ENCODE measurements at regions not wholly inside any gene's neighbourhood (a gene's known extent, or its start where the extent isn't known, plus 50 kb on each side); places are given as distances from the start of the nearest gene placed in this dataset.

DNA sequence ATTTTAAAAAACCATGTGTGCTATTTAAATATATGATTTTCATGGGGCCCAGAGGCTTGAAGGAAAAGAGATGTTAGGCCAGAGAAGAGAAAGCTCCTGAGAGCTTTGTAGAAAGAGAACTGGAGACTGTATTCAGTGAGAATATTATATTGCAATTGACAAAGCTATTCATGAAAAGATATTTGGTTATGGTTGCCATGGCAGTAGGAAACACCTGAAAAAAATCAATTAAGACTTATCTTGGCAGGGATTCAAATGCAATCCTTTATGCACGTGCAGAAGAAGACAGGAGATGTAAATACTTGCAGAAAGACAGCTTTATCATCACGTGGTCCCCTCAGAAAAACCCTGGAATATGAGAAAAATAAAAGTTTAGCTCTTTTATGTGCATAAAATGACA is 636.0 kb upstream of the TBL1XR1 start:
- H3K36me3 ChIP-seq (ENCODE audit: insufficient read depth, low read length): no peaks in the 10 kb centered on the region
- ChIA-PET POLR2A (interaction anchor here (0.5 to 1.2 kb wide), 2 partner anchors 11 to 473 kb away, joined by 3 to 5 read pairs; no protein-coding TSS in a partner anchor), CTCF (interaction anchor here (0.6 kb wide), 1 partner anchor 599 kb away, joined by 3 read pairs; no protein-coding TSS in a partner anchor)
- Mint-ChIP-seq H3K4me3 (no peak overlapping the region), H3K36me3 (ENCODE audit: low read depth) (no peaks in the 10 kb centered on the region), H3K4me1 (ENCODE audit: low read depth) (peaks cover 7% of the 10 kb centered on the region), H3K27ac (no peak overlapping the region), H3K27me3 (no peaks in the 10 kb centered on the region), H3K9me3 (no peaks in the 10 kb centered on the region)
- intact Hi-C loops (cut with DNase I, micrococcal nuclease): no loop called here
- TF ChIP-seq, protein P1, sequence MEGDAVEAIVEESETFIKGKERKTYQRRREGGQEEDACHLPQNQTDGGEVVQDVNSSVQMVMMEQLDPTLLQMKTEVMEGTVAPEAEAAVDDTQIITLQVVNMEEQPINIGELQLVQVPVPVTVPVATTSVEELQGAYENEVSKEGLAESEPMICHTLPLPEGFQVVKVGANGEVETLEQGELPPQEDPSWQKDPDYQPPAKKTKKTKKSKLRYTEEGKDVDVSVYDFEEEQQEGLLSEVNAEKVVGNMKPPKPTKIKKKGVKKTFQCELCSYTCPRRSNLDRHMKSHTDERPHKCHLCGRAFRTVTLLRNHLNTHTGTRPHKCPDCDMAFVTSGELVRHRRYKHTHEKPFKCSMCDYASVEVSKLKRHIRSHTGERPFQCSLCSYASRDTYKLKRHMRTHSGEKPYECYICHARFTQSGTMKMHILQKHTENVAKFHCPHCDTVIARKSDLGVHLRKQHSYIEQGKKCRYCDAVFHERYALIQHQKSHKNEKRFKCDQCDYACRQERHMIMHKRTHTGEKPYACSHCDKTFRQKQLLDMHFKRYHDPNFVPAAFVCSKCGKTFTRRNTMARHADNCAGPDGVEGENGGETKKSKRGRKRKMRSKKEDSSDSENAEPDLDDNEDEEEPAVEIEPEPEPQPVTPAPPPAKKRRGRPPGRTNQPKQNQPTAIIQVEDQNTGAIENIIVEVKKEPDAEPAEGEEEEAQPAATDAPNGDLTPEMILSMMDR (IDR thresholded peaks at IDR 0.05): no peak
- H3K27me3 ChIP-seq (ENCODE audit: control insufficient read depth in 1 of 2, insufficient read depth in 2 of 2, low read length in 2 of 2): no peaks in the 10 kb centered on the region
- H3K27ac ChIP-seq (ENCODE audit: low read depth in 1 of 2, low read length in 2 of 2): no peak overlapping the region
- H3K4me3 ChIP-seq (ENCODE audit: low read length): no peak overlapping the region
- ATAC-seq (ENCODE audit: poor library complexity) (no peak), DNase-seq (peak in 1 of 14 experiments; percentile 5)
- H3K4me1 ChIP-seq (ENCODE audit: insufficient read depth, low read length): no peaks in the 10 kb centered on the region
- H3K9me3 ChIP-seq (ENCODE audit: control insufficient read depth in 1 of 2, insufficient read depth in 1 of 2, low read length in 2 of 2): no peaks in the 10 kb centered on the region

DNA sequence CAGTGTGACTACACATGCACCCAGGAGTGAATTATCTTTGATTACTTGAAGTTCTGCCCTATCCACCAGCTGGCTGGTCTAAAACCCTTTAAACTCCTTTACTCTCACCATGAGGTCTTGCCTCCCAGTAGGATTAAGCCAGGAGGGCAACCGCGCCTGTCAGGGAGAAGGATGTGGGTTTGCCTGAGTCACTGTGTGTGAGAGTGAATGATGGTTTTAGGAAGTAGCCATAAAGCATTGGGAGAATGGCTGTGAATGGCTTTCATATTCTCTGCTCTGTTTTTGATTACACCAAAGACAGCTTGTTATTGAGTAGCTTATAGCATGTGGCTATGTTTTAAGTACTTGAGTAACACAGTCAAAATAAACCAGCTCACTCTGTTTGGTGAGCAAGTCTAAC is 637.7 kb upstream of the TBL1XR1 start:
- no peaks in the 10 kb centered on the region for H3K36me3 Mint-ChIP-seq (ENCODE audit: low read depth)
- intact Hi-C loops (cut with DNase I, micrococcal nuclease): no loop called here
- ChIA-PET POLR2A (no interaction called here), CTCF (no interaction called here)
- peaks cover 7% of the 10 kb centered on the region for H3K4me1 Mint-ChIP-seq (ENCODE audit: low read depth)
- no peaks in the 10 kb centered on the region for H3K9me3 ChIP-seq (ENCODE audit: control insufficient read depth in 1 of 2, insufficient read depth in 1 of 2, low read length in 2 of 2)
- no peak overlapping the region for H3K4me3 Mint-ChIP-seq
- H3K27ac ChIP-seq (ENCODE audit: low read depth in 1 of 2, low read length in 2 of 2): no peak overlapping the region
- H3K27me3 ChIP-seq (ENCODE audit: control insufficient read depth in 1 of 2, insufficient read depth in 2 of 2, low read length in 2 of 2): no peaks in the 10 kb centered on the region
- ATAC-seq (ENCODE audit: poor library complexity): no peak
- no peak overlapping the region for H3K27ac Mint-ChIP-seq
- peak in 1 of 14 experiments; percentile 5 for DNase-seq
- H3K4me1 ChIP-seq (ENCODE audit: insufficient read depth, low read length): no peaks in the 10 kb centered on the region
- H3K9me3 Mint-ChIP-seq: no peaks in the 10 kb centered on the region
- no peaks in the 10 kb centered on the region for H3K36me3 ChIP-seq (ENCODE audit: insufficient read depth, low read length)
- TF ChIP-seq, protein P1 (IDR thresholded peaks at IDR 0.05): no peak
- H3K27me3 Mint-ChIP-seq: no peaks in the 10 kb centered on the region
- no peak overlapping the region for H3K4me3 ChIP-seq (ENCODE audit: low read length)

DNA sequence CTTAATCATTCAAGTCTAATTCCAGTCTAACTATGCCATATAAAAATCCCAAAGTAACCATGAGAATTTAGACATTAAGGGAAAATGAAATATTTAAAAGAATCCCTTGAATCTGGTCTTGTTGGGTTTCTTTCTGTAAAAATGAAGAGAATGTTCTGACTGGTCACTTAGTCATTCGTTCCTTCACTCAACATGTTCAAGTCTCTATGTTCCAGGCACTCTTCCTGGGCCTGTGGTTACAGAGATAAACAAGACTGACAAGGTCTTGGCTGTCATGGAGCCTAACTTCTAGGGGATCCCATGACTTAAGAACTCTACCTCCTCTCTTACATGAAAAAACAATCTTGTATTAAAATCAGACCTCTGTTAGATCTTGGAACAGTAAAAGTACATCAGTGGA is 638.6 kb upstream of the TBL1XR1 start:
- H3K4me1 ChIP-seq (ENCODE audit: insufficient read depth, low read length): no peaks in the 10 kb centered on the region
- H3K9me3 Mint-ChIP-seq: no peaks in the 10 kb centered on the region
- no peaks in the 10 kb centered on the region for H3K36me3 ChIP-seq (ENCODE audit: insufficient read depth, low read length)
- TF ChIP-seq, protein P1 (IDR thresholded peaks at IDR 0.05): no peak
- no peaks in the 10 kb centered on the region for H3K27me3 Mint-ChIP-seq
- no peak for ATAC-seq (ENCODE audit: poor library complexity)
- no peak overlapping the region for H3K27ac ChIP-seq (ENCODE audit: low read depth in 1 of 2, low read length in 2 of 2)
- ChIA-PET CTCF (interaction anchor here (1.1 to 1.6 kb wide), 2 partner anchors 9 to 25 kb away, joined by 3 read pairs; no protein-coding TSS in a partner anchor), POLR2A (no interaction called here)
- H3K36me3 Mint-ChIP-seq (ENCODE audit: low read depth): no peaks in the 10 kb centered on the region
- peaks cover 7% of the 10 kb centered on the region for H3K4me1 Mint-ChIP-seq (ENCODE audit: low read depth)
- H3K4me3 Mint-ChIP-seq: no peak overlapping the region
- H3K4me3 ChIP-seq (ENCODE audit: low read length): no peak overlapping the region
- no peak overlapping the region for H3K27ac Mint-ChIP-seq
- no peaks in the 10 kb centered on the region for H3K9me3 ChIP-seq (ENCODE audit: control insufficient read depth in 1 of 2, insufficient read depth in 1 of 2, low read length in 2 of 2)
- intact Hi-C loops (cut with DNase I, micrococcal nuclease): no loop called here
- no peaks in the 10 kb centered on the region for H3K27me3 ChIP-seq (ENCODE audit: control insufficient read depth in 1 of 2, insufficient read depth in 2 of 2, low read length in 2 of 2)
- DNase-seq: no peak
